ENCODE measurements at regions not wholly inside any gene's neighbourhood (a gene's known extent, or its start where the extent isn't known, plus 50 kb on each side); places are given as distances from the start of the nearest gene placed in this dataset.

GRCh38 chr6:43887906-43888683 is 118.1 kb downstream of the VEGFA start:
- Mint-ChIP-seq H3K27ac (ENCODE audit: unreplicated experiment) (no peak overlapping the region), H3K9me3 (ENCODE audit: low read depth) (no peaks in the 10 kb centered on the region), H3K4me1 (ENCODE audit: low read depth) (peaks cover 4% of the 10 kb centered on the region), H3K4me3 (ENCODE audit: unreplicated experiment) (no peak overlapping the region), H3K36me3 (ENCODE audit: low read depth) (no peaks in the 10 kb centered on the region), H3K27me3 (ENCODE audit: low read depth) (peaks cover 7% of the 10 kb centered on the region)
- no peak for TF ChIP-seq CTCF (IDR thresholded peaks at IDR 0.05)
- DNase-seq (ENCODE audit: low spot score): no peak

- no peak for TF ChIP-seq CTCF (IDR thresholded peaks at IDR 0.05)
- no peak overlapping the region for H3K27ac Mint-ChIP-seq (ENCODE audit: unreplicated experiment)
- DNase-seq (ENCODE audit: low spot score): no peak
Measured at GRCh38 chr6:43887340-43887858, 117.4 kb downstream of the VEGFA start.

GRCh38 chr6:43886717-43887339 is 116.8 kb downstream of the VEGFA start:
- DNase-seq (ENCODE audit: low spot score): no peak
- peaks cover 7% of the 10 kb centered on the region for H3K27me3 Mint-ChIP-seq (ENCODE audit: low read depth)
- TF ChIP-seq CTCF (IDR thresholded peaks at IDR 0.05): no peak
- H3K9me3 Mint-ChIP-seq (ENCODE audit: low read depth): no peaks in the 10 kb centered on the region
- H3K36me3 Mint-ChIP-seq (ENCODE audit: low read depth): no peaks in the 10 kb centered on the region
- H3K4me1 Mint-ChIP-seq (ENCODE audit: low read depth): peaks cover 4% of the 10 kb centered on the region
- H3K27ac Mint-ChIP-seq (ENCODE audit: unreplicated experiment): no peak overlapping the region
- H3K4me3 Mint-ChIP-seq (ENCODE audit: unreplicated experiment): no peak overlapping the region

More at GRCh38 chr6:43887340-43887858, 117.4 kb downstream of the VEGFA start:
- no peaks in the 10 kb centered on the region for H3K36me3 Mint-ChIP-seq (ENCODE audit: low read depth)
- no peak overlapping the region for H3K4me3 Mint-ChIP-seq (ENCODE audit: unreplicated experiment)
- H3K4me1 Mint-ChIP-seq (ENCODE audit: low read depth): peaks cover 2% of the 10 kb centered on the region
- H3K9me3 Mint-ChIP-seq (ENCODE audit: low read depth): no peaks in the 10 kb centered on the region
- peaks cover 7% of the 10 kb centered on the region for H3K27me3 Mint-ChIP-seq (ENCODE audit: low read depth)

GRCh38 chr6:43886067-43886461 is 116.1 kb downstream of the VEGFA start:
- no peaks in the 10 kb centered on the region for H3K36me3 Mint-ChIP-seq (ENCODE audit: low read depth)
- H3K4me1 Mint-ChIP-seq (ENCODE audit: low read depth): peaks cover 4% of the 10 kb centered on the region
- peaks cover 5% of the 10 kb centered on the region for H3K27me3 Mint-ChIP-seq (ENCODE audit: low read depth)
- H3K4me3 Mint-ChIP-seq (ENCODE audit: unreplicated experiment): no peak overlapping the region
- no peak for TF ChIP-seq CTCF (IDR thresholded peaks at IDR 0.05)
- DNase-seq (ENCODE audit: low spot score): no peak
- H3K27ac Mint-ChIP-seq (ENCODE audit: unreplicated experiment): no peak overlapping the region
- no peaks in the 10 kb centered on the region for H3K9me3 Mint-ChIP-seq (ENCODE audit: low read depth)

DNA sequence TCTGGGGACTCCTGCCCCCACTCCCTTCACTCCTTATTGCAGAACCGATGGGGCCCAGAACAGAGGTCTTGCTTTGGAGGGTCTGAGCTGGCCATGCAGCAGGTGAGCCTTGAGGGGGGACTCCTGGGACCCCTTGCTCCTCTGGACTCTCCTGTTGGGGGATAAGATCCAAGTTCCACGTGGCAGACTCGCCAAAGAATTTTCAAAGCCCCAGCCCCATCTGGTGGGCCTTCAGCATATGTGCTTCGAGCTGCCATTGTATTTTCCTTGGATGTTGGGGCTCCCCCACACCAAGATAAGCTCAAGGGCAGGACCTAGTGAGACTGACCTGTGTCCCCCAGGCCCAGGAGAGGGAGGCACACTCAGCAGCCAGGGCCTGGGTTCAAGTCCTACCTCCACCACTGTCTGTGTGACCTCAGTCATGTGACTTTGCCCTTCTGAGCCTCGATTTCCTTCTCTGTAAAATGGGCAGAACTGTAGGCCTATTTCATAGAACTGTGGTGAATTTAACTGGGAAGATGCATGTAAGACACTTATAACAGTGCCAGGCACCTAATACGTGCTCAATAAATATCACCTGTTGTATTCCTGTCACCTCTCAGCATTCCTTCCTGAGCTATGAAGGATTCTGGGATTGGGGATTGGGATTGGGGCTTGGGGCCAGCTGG is 115.5 kb downstream of the VEGFA start:
- no peaks in the 10 kb centered on the region for H3K36me3 Mint-ChIP-seq (ENCODE audit: low read depth)
- H3K4me1 Mint-ChIP-seq (ENCODE audit: low read depth): peaks cover 4% of the 10 kb centered on the region
- H3K9me3 Mint-ChIP-seq (ENCODE audit: low read depth): no peaks in the 10 kb centered on the region
- TF ChIP-seq CTCF (IDR thresholded peaks at IDR 0.05): no peak
- H3K27ac Mint-ChIP-seq (ENCODE audit: unreplicated experiment): no peak overlapping the region
- H3K4me3 Mint-ChIP-seq (ENCODE audit: unreplicated experiment): no peak overlapping the region
- DNase-seq (ENCODE audit: low spot score): no peak
- peaks cover 3% of the 10 kb centered on the region for H3K27me3 Mint-ChIP-seq (ENCODE audit: low read depth)

All from chondrocyte (in vitro differentiated cells).